GDM1 (cell line): ENCODE measurements at regions not wholly inside any gene's neighbourhood (a gene's known extent, or its start where the extent isn't known, plus 50 kb on each side); places are given as distances from the start of the nearest gene placed in this dataset.
"Not testable (repeated sequence)": the region's sequence is repeated elsewhere in the genome, so short reads cannot be mapped to it uniquely, and the experiment has no call there.

ENCODE experiments used
- DNase-seq: peaks from one replicate; lab custom pipeline; 2025; lab: John Stamatoyannopoulos, UW

- DNase-seq: no peak
Observed at GRCh38 chr18:22822024-22822423, 111.1 kb upstream of the RBBP8 start.

GRCh38 chr18:22822841-22823508 lies 110.2 kb upstream of the RBBP8 start:
- DNase-seq: no peak

- DNase-seq: no peak
Observed at GRCh38 chr18:22826726-22827125, 106.4 kb upstream of the RBBP8 start.

GRCh38 chr18:22827216-22827615 lies 105.9 kb upstream of the RBBP8 start:
- DNase-seq: no peak

GRCh38 chr18:22827741-22828140 lies 105.4 kb upstream of the RBBP8 start:
- no peak for DNase-seq

GRCh38 chr18:22828171-22828570 lies 105.0 kb upstream of the RBBP8 start:
- no peak for DNase-seq

GRCh38 chr18:22828583-22828982 lies 104.5 kb upstream of the RBBP8 start:
- DNase-seq: not testable (repeated sequence)

- no peak for DNase-seq
Observed at GRCh38 chr18:22829781-22830180, 103.3 kb upstream of the RBBP8 start.

- no peak for DNase-seq
Observed at GRCh38 chr18:22830511-22830910, 102.6 kb upstream of the RBBP8 start.

- DNase-seq: no peak
Observed at GRCh38 chr18:22831441-22831904, 101.7 kb upstream of the RBBP8 start.

GRCh38 chr18:22836932-22837331 lies 96.2 kb upstream of the RBBP8 start:
- DNase-seq: no peak

- DNase-seq: no peak
Observed at GRCh38 chr18:22838221-22838620, 94.9 kb upstream of the RBBP8 start.

- DNase-seq: no peak
Observed at GRCh38 chr18:22838639-22839277, 94.4 kb upstream of the RBBP8 start.

GRCh38 chr18:22839340-22839821 lies 93.7 kb upstream of the RBBP8 start:
- no peak for DNase-seq

- no peak for DNase-seq
Observed at GRCh38 chr18:22840606-22841144, 92.5 kb upstream of the RBBP8 start.

GRCh38 chr18:22841840-22842239 lies 91.3 kb upstream of the RBBP8 start:
- no peak for DNase-seq

- no peak for DNase-seq
Observed at GRCh38 chr18:22844190-22844589, 88.9 kb upstream of the RBBP8 start.

GRCh38 chr18:22844628-22845027 lies 88.5 kb upstream of the RBBP8 start:
- DNase-seq: no peak

- no peak for DNase-seq
Observed at GRCh38 chr18:22846088-22846683, 86.9 kb upstream of the RBBP8 start.

- DNase-seq: no peak
Observed at GRCh38 chr18:22846697-22847096, 86.4 kb upstream of the RBBP8 start.

GRCh38 chr18:22847392-22847791 lies 85.7 kb upstream of the RBBP8 start:
- DNase-seq: no peak

- no peak for DNase-seq
Observed at GRCh38 chr18:22847867-22848451, 85.2 kb upstream of the RBBP8 start.

GRCh38 chr18:22848615-22849014 lies 84.5 kb upstream of the RBBP8 start:
- no peak for DNase-seq
